GM12878 (cell line): ENCODE measurements at regions not wholly inside any gene's neighbourhood (a gene's known extent, or its start where the extent isn't known, plus 50 kb on each side); places are given as distances from the start of the nearest gene placed in this dataset.

Experiments used
- ATAC-seq: fragments of 200-7000 bp; cut with Tn5 transposase; 3 replicates; pipeline ENCODE4 v1.9.1; 2020; ENCODE audit warnings: mild to moderate bottlenecking, moderate library complexity
- BruUV-seq: library from RNA; stranded (reverse); fragments of 400-500 nt; replicated peaks from 2 replicates; lab custom pipeline; 2021; lab: Mats Ljungman, UMichigan
- CTCF ChIA-PET: fragments of 300-600 bp; sonication (Branson Sonifier 250); formaldehyde crosslinking; extraction: SDS; loops from one replicate; lab custom pipeline; 2021; ENCODE audit warnings: inconsistent platforms; lab: Yijun Ruan, JAX
- POLR2A ChIA-PET: fragments of 350-600 bp; formaldehyde crosslinking; extraction: SDS; loops from one replicate; lab custom pipeline; 2021; ENCODE audit warnings: inconsistent platforms; lab: Charles Lee
- RAD21 ChIA-PET: fragments of 300-600 bp; sonication (Branson Sonifier 250); formaldehyde crosslinking; loops from one replicate; lab custom pipeline; 2023; ENCODE audit warnings: antibody characterized with exemption; ENCODE audit not compliant: unreplicated experiment; lab: Charles Lee
- SMC1A ChIA-PET: fragments of 300-600 bp; sonication (Branson Sonifier 250); formaldehyde crosslinking; loops from one replicate; lab custom pipeline; 2023; ENCODE audit not compliant: unreplicated experiment, uncharacterized antibody; lab: Charles Lee
- DNase-seq: peaks from one replicate; pipeline ENCODE4 v3.0.0-alpha.2; 2011; ENCODE audit warnings: low read depth, low spot score
- FAIRE-seq: peaks from 3 replicates; lab custom pipeline; 2011; peaks lifted over from hg19 to GRCh38; lab: Jason Lieb, UNC
- H2AFZ ChIP-seq: 2 replicates; pipeline ENCODE4 v1.6.0; 2011; ENCODE audit warnings: low read depth, low read length, control low read depth; ENCODE audit not compliant: control insufficient read depth
- H3K27ac ChIP-seq: 2 replicates; pipeline ENCODE4 v1.5.1; 2011; ENCODE audit warnings: control low read depth; ENCODE audit not compliant: control insufficient read depth, insufficient read depth
- H3K27me3 ChIP-seq, 2 experiments: replicated peaks in 1 of 2; 2 replicates each; pipeline versions ENCODE4 v1.6.0 to v1.6.1; 2011; ENCODE audit warnings: low read length in 1 of 2; ENCODE audit not compliant: control insufficient read depth in 2 of 2, insufficient read depth in 2 of 2
- H3K36me3 ChIP-seq, 2 experiments: 2 replicates each; pipeline ENCODE4 v1.5.1; 2011; ENCODE audit warnings: low read length in 1 of 2; ENCODE audit not compliant: control insufficient read depth in 2 of 2, insufficient read depth in 2 of 2
- H3K4me1 ChIP-seq: 2 replicates; pipeline ENCODE4 v1.6.1; 2011; ENCODE audit warnings: mild to moderate bottlenecking, low read length, moderate library complexity, mixed read lengths; ENCODE audit not compliant: control insufficient read depth, insufficient read depth
- H3K4me2 ChIP-seq: 2 replicates; pipeline ENCODE4 v1.6.0; 2011; ENCODE audit warnings: control low read depth; ENCODE audit not compliant: control insufficient read depth, insufficient read depth
- H3K4me3 ChIP-seq: fragments of 200-600 bp; sonication (generic); 2 replicates; pipeline ENCODE4 v1.5.1; 2016
- H3K79me2 ChIP-seq: 2 replicates; pipeline ENCODE4 v1.6.0; 2011; ENCODE audit warnings: low read length; ENCODE audit not compliant: control insufficient read depth, insufficient read depth
- H3K9ac ChIP-seq: 2 replicates; pipeline ENCODE4 v1.8.0; 2011; ENCODE audit warnings: low read length, control low read depth, mixed read lengths; ENCODE audit not compliant: control insufficient read depth, insufficient read depth
- H3K9me3 ChIP-seq: replicated peaks from 3 replicates; pipeline ENCODE4 v1.5.1; 2011; ENCODE audit warnings: mild to moderate bottlenecking, low read length; ENCODE audit not compliant: control insufficient read depth, insufficient read depth
- H4K20me1 ChIP-seq: 2 replicates; pipeline ENCODE4 v1.6.0; 2011; ENCODE audit not compliant: control insufficient read depth, insufficient read depth
- ATF3 ChIP-seq: IDR thresholded peaks from 2 replicates; pipeline ENCODE4 v1.6.1; 2011; ENCODE audit warnings: low read depth, mild to moderate bottlenecking, low read length, moderate library complexity, borderline replicate concordance; ENCODE audit errors: extremely low read depth
- ATF7 ChIP-seq: fragments of 450-650 bp; IDR thresholded peaks from 2 replicates; pipeline ENCODE4 v1.6.1; 2016; ENCODE audit warnings: low read depth, mild to moderate bottlenecking
- BHLHE40 ChIP-seq, 2 experiments: fragments of 450-650 bp in 1 of 2; IDR thresholded peaks; 2 replicates each; pipeline ENCODE4 v1.6.1; 2011 to 2017; ENCODE audit warnings: low read depth in 2 of 2, borderline replicate concordance in 1 of 2, improper control_type of control experiment in 1 of 2, low read length in 1 of 2, mild to moderate bottlenecking in 1 of 2
- CHD1 ChIP-seq: IDR thresholded peaks from 2 replicates; pipeline ENCODE4 v1.6.1; 2012; ENCODE audit warnings: low read depth, low read length, improper control_type of control experiment
- IKZF2 ChIP-seq, 2 experiments: fragments of 450-650 bp; IDR thresholded peaks; 2 replicates each; pipeline ENCODE4 v1.6.1; 2017; ENCODE audit warnings: mild to moderate bottlenecking in 2 of 2, moderate library complexity in 2 of 2
- NFIC ChIP-seq: IDR thresholded peaks from 2 replicates; pipeline ENCODE4 v1.6.1; 2012; ENCODE audit warnings: low read depth, mild to moderate bottlenecking, inconsistent platforms, low read length, moderate library complexity
- NR2F1 ChIP-seq: fragments of 450-650 bp; conservative IDR thresholded peaks from 2 replicates; pipeline ENCODE4 v1.6.1; 2017; ENCODE audit warnings: mild to moderate bottlenecking
- NRF1 ChIP-seq: conservative IDR thresholded peaks from 2 replicates; pipeline ENCODE4 v1.6.1; 2011; ENCODE audit warnings: mild to moderate bottlenecking, low read depth, low read length, improper control_type of control experiment
- PAX8 ChIP-seq: fragments of 450-650 bp; IDR thresholded peaks from 2 replicates; pipeline ENCODE4 v1.6.1; 2017; ENCODE audit warnings: mild to moderate bottlenecking, moderate library complexity
- SMAD5 ChIP-seq: IDR thresholded peaks from 2 replicates; pipeline ENCODE4 v1.6.1; 2016; ENCODE audit warnings: antibody characterized with exemption, low read depth
- SUPT20H ChIP-seq: IDR thresholded peaks from 2 replicates; pipeline ENCODE4 v1.6.1; 2011; ENCODE audit warnings: low read depth, mild to moderate bottlenecking, low read length, moderate library complexity, borderline replicate concordance; ENCODE audit not compliant: control insufficient read depth
- ZNF622 ChIP-seq: fragments of 450-650 bp; IDR thresholded peaks from 2 replicates; pipeline ENCODE4 v1.6.1; 2017; ENCODE audit warnings: mild to moderate bottlenecking, inconsistent platforms
- WGBS: methylation state at CpG from one replicate; pipeline ENCODE4 v1.1.6; 2016; ENCODE audit warnings: low lambda C conversion rate; ENCODE audit not compliant: insufficient replicate concordance, insufficient coverage; ENCODE audit errors: missing lambda C conversion rate; 5-methylcytosine and 5-hydroxymethylcytosine counted together
- in situ Hi-C: fragments of 300-500 bp; cut with MboI; formaldehyde crosslinking; loops from 9 replicates; pipeline ENCODE4 v1.14.3; 2018; ENCODE audit warnings: mixed read lengths
- intact Hi-C: fragments of 100-400 bp; cut with micrococcal nuclease; formaldehyde crosslinking; loops from one replicate; pipeline ENCODE4 v1.14.2; 2022; ENCODE audit not compliant: unreplicated experiment
- TF ChIP-seq, protein P1 (sequence below): fragments of 450-650 bp; formaldehyde crosslinking; IDR thresholded peaks from 2 replicates; pipeline ENCODE4 v1.4.0; 2022; ENCODE audit warnings: mild to moderate bottlenecking, moderate library complexity

GRCh38 chr9:92208693-92209524 is 84.6 kb downstream of the IARS1 start:
- Histone ChIP-seq H3K36me3 (peaks cover 16 to 24% of the 10 kb centered on the region in 2 experiments), H3K79me2 (no peaks in the 10 kb centered on the region), H3K27me3 (no peaks in the 10 kb centered on the region), H3K9me3 (no peaks in the 10 kb centered on the region), H4K20me1 (no peaks in the 10 kb centered on the region), H3K27ac (no peak overlapping the region), H3K4me2 (no peak overlapping the region), H3K4me1 (no peaks in the 10 kb centered on the region), H3K4me3 (no peak overlapping the region), H2AFZ (no peak overlapping the region), H3K9ac (no peak overlapping the region)
- intact Hi-C loops (no loop called here), in situ Hi-C loops (no loop called here)
- ATAC-seq (no peak), FAIRE-seq (no peak), DNase-seq (no peak)
- TF ChIP-seq ZNF622, result no peak
- WGBS, result 97% methylated on average over 7 of the region's 7 CpGs
- ChIA-PET CTCF (interaction anchor here (1.1 kb wide), 1 partner anchor 69 kb away, joined by 5 read pairs; no protein-coding TSS in a partner anchor), POLR2A (no interaction called here), RAD21 (no interaction called here), SMC1A (interaction anchor here (0.7 kb wide), 1 partner anchor 68 kb away, joined by 3 read pairs; no protein-coding TSS in a partner anchor)
- no TSS peak for BruUV-seq

- Histone ChIP-seq H4K20me1 (no peaks in the 10 kb centered on the region), H3K36me3 (peaks cover 12 to 14% of the 10 kb centered on the region in 2 experiments), H3K4me1 (no peaks in the 10 kb centered on the region), H3K4me3 (no peak overlapping the region), H3K9me3 (no peaks in the 10 kb centered on the region), H3K27me3 (no peaks in the 10 kb centered on the region), H2AFZ (no peak overlapping the region), H3K79me2 (no peaks in the 10 kb centered on the region), H3K27ac (no peak overlapping the region), H3K9ac (no peak overlapping the region), H3K4me2 (no peak overlapping the region)
- POLR2A ChIA-PET, result interaction anchor here (0.6 kb wide), 1 partner anchor 115 kb away, joined by 4 read pairs; no protein-coding TSS in a partner anchor
- RAD21 ChIA-PET, result interaction anchor here (3.1 kb wide), 1 partner anchor 67 kb away, joined by 11 read pairs; no protein-coding TSS in a partner anchor
- no peak for DNase-seq
- SMC1A ChIA-PET, result no interaction called here
- in situ Hi-C loops (no loop called here), intact Hi-C loops (no loop called here)
- BruUV-seq, result no TSS peak
- 100% methylated on average over 1 of the region's 1 CpG for WGBS
- CTCF ChIA-PET, result interaction anchor here (2.2 kb wide), 1 partner anchor 66 kb away, joined by 8 read pairs; no protein-coding TSS in a partner anchor
- ATAC-seq, result no peak
- FAIRE-seq, result no peak
- TF ChIP-seq CHD1, result no peak
- TF ChIP-seq ATF3, result no peak
- no peak for TF ChIP-seq NR2F1
- TF ChIP-seq ATF7, result no peak
- TF ChIP-seq NFIC, result no peak
- no peak for TF ChIP-seq SUPT20H
- no peak for TF ChIP-seq IKZF2 (IDR thresholded peaks at IDR 0.05)
- TF ChIP-seq, protein P1, sequence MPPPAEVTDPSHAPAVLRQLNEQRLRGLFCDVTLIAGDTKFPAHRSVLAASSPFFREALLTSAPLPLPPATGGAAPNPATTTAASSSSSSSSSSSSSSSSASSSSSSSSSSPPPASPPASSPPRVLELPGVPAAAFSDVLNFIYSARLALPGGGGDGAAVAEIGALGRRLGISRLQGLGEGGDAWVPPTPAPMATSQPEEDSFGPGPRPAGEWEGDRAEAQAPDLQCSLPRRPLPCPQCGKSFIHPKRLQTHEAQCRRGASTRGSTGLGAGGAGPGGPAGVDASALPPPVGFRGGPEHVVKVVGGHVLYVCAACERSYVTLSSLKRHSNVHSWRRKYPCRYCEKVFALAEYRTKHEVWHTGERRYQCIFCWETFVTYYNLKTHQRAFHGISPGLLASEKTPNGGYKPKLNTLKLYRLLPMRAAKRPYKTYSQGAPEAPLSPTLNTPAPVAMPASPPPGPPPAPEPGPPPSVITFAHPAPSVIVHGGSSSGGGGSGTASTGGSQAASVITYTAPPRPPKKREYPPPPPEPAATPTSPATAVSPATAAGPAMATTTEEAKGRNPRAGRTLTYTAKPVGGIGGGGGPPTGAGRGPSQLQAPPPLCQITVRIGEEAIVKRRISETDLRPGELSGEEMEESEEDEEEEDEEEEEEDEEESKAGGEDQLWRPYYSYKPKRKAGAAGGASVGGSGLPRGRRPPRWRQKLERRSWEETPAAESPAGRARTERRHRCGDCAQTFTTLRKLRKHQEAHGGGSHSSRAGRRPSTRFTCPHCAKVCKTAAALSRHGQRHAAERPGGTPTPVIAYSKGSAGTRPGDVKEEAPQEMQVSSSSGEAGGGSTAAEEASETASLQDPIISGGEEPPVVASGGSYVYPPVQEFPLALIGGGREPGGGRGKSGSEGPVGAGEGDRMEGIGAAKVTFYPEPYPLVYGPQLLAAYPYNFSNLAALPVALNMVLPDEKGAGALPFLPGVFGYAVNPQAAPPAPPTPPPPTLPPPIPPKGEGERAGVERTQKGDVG (CRISPR knock-in tag), result no peak
- TF ChIP-seq SMAD5, result no peak
- TF ChIP-seq PAX8, result no peak
- no peak for TF ChIP-seq NRF1
- TF ChIP-seq BHLHE40 (IDR thresholded peaks at IDR 0.05; ENCODE audit: borderline replicate concordance in 1 of 2, low read depth in 2 of 2, low read length in 1 of 2), result no peak
Observed at GRCh38 chr9:92206488-92206887, 87.0 kb downstream of the IARS1 start.
